Loucy (cell line): ENCODE measurements at regions not wholly inside any gene's neighbourhood (a gene's known extent, or its start where the extent isn't known, plus 50 kb on each side); places are given as distances from the start of the nearest gene placed in this dataset.

Experiments used
- EZH2phosphoT487 ChIP-seq: fragments of 200-600 bp; IDR thresholded peaks from 2 replicates; pipeline ENCODE4 v1.6.1; 2018; ENCODE audit warnings: antibody characterized with exemption, mild to moderate bottlenecking, moderate library complexity, borderline replicate concordance
- TF ChIP-seq, protein P1 (sequence below): fragments of 200-600 bp; sonication (generic); conservative IDR thresholded peaks from 2 replicates; pipeline ENCODE4 v1.5.1; 2014; ENCODE audit warnings: mild to moderate bottlenecking, antibody characterized with exemption, low read length

DNA sequence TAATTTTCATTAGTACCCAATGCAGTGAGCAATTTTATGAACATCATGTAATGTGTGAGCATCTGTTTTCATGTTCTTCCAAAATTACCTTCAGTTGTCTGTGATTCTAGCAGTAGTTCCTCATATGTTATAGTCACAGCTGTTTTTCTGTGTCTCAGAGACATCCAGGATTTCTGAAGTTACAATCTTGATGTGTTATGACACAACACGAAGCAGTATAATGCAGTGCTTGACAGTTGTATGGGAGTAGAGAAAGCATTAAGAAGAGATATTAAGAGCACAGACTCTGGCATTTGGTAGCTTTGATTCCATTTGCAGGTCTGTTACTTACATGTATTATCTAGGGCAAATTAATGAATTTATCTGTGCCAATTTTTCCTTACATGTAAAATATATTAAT is 414.7 kb upstream of the PCDH15 start:
- TF ChIP-seq, protein P1, sequence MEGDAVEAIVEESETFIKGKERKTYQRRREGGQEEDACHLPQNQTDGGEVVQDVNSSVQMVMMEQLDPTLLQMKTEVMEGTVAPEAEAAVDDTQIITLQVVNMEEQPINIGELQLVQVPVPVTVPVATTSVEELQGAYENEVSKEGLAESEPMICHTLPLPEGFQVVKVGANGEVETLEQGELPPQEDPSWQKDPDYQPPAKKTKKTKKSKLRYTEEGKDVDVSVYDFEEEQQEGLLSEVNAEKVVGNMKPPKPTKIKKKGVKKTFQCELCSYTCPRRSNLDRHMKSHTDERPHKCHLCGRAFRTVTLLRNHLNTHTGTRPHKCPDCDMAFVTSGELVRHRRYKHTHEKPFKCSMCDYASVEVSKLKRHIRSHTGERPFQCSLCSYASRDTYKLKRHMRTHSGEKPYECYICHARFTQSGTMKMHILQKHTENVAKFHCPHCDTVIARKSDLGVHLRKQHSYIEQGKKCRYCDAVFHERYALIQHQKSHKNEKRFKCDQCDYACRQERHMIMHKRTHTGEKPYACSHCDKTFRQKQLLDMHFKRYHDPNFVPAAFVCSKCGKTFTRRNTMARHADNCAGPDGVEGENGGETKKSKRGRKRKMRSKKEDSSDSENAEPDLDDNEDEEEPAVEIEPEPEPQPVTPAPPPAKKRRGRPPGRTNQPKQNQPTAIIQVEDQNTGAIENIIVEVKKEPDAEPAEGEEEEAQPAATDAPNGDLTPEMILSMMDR = no peak
- TF ChIP-seq EZH2phosphoT487 = no peak
